GM12865 (cell line): ENCODE measurements at regions not wholly inside any gene's neighbourhood (a gene's known extent, or its start where the extent isn't known, plus 50 kb on each side); places are given as distances from the start of the nearest gene placed in this dataset.
A peak's percentile ranks its signal among the peaks of the same experiment; 100 is the strongest.

Experiments used
- DNase-seq: peaks from one replicate; pipeline ENCODE4 v3.0.0; 2010; ENCODE audit warnings: low read depth
- H3K4me3 ChIP-seq: 2 replicates; pipeline ENCODE4 v1.5.1; 2011; ENCODE audit warnings: mild to moderate bottlenecking, low read depth, low read length, control low read depth
- TF ChIP-seq, protein P1 (sequence below): IDR thresholded peaks from 2 replicates; pipeline ENCODE4 v1.5.1; 2011; ENCODE audit warnings: low read length, control low read depth, low read depth, inconsistent platforms; ENCODE audit not compliant: insufficient read depth; ENCODE audit errors: missing control alignments

DNA sequence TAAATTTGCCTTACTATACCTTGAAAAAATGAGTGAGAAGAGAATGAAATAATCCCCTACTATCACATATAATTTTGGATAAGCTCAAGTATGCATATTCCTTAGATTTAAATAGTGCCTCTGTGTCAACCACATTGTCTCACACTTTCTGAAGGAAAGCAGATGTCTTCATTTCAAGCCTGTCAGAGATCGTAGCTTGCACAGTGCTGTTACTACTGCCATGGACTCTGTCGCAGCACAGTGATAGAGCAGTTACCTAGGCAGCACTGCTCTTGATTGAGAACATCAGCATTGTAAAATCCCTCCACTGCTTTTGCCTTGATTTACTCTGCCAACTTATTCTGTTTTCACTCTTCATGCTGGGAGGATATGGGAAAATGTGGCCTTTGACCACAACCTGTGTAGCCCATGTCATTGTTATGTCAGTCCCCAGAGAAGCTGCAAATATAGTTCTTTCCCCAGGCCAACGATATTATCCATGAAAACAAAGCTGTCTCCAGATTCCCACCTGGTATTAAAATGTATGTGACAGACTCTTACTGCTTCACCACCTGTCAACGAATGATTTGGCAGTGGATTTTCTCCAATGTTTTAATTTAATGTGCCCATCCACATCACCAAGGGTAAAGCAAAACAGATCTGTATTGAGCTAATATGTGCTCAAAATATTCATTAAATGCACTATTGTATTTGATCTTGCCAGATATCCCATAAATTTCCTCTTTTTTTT lies 675.7 kb downstream of the METTL4 start:
- H3K4me3 ChIP-seq, result no peak overlapping the region
- TF ChIP-seq, protein P1, sequence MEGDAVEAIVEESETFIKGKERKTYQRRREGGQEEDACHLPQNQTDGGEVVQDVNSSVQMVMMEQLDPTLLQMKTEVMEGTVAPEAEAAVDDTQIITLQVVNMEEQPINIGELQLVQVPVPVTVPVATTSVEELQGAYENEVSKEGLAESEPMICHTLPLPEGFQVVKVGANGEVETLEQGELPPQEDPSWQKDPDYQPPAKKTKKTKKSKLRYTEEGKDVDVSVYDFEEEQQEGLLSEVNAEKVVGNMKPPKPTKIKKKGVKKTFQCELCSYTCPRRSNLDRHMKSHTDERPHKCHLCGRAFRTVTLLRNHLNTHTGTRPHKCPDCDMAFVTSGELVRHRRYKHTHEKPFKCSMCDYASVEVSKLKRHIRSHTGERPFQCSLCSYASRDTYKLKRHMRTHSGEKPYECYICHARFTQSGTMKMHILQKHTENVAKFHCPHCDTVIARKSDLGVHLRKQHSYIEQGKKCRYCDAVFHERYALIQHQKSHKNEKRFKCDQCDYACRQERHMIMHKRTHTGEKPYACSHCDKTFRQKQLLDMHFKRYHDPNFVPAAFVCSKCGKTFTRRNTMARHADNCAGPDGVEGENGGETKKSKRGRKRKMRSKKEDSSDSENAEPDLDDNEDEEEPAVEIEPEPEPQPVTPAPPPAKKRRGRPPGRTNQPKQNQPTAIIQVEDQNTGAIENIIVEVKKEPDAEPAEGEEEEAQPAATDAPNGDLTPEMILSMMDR, result no peak
- DNase-seq, result no peak

DNA sequence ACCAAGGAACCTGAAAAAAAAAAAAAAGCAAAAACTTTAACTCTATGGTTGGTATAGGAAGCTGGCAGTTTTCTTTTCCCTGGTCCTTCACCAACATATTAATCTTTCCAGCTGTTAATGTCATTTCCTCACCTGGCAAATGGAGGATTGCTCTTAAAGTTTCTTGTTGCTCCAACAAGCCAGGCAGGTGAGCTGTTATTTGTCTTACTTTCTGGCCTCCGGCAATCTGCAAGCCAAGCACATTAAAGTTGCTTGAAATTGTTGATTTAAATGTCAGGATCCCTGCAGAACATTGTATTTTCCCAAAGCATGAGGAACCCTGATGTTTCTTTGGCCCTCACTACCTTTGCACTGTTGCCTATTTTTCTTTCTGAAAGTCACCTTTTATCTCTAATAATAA lies 664.9 kb downstream of the METTL4 start:
- DNase-seq, result no peak
- TF ChIP-seq, protein P1, result no peak
- H3K4me3 ChIP-seq, result no peak overlapping the region

DNA sequence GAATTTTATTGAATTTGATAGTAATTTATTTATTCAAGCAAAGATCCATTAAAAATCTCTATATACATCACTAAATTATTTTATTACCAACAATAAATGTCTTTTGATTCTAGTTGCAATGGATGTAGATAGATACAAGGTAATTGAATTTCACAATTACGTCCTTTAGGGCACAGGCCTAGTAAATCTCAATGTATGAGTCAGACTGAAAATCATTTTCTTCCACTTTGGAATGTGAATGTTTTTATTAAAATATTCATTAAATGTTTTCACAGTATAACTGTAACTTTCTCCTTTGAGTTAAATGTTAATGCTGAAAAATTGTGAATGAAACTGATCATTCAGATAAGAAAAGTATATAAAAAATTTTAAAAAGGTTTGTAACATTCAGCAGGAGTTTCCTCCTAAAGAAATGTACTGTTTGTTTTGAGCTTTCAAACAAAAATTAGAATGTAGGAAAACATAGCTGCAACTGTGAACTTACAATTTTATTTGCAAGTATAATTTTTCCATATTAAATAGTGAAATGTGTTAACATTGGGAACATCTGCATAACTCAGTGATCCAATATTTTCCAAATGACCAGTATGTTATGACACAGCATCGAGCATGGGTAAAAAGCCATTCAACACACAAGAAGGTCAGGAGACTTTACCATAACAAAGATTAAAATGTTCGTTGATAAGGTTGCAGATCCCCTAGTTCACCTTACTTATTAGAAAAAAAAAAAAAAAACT lies 663.7 kb downstream of the METTL4 start:
- no peak overlapping the region for H3K4me3 ChIP-seq
- TF ChIP-seq, protein P1, result no peak
- no peak for DNase-seq

DNA sequence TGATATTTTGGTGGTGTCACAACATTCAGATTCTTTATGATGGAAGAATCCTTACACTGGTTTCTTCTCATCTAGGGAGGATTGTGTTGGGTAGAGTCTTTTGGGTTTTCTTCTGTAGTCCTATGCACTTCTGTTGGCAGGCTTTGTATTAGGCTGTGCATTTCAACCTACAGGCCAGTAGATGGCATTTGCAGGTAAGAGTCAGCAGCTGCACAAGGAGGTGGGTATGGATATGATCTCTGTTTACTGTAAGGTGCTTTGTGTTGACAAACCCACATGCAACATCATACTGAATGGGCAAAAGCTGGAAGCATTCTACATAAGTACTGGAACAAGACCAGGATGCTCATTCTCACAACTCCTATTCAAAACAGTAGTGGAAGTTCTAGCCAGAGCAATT lies 656.8 kb downstream of the METTL4 start:
- DNase-seq, result peak; percentile 17
- TF ChIP-seq, protein P1, result peak; percentile 18
- H3K4me3 ChIP-seq, result no peak overlapping the region

DNA sequence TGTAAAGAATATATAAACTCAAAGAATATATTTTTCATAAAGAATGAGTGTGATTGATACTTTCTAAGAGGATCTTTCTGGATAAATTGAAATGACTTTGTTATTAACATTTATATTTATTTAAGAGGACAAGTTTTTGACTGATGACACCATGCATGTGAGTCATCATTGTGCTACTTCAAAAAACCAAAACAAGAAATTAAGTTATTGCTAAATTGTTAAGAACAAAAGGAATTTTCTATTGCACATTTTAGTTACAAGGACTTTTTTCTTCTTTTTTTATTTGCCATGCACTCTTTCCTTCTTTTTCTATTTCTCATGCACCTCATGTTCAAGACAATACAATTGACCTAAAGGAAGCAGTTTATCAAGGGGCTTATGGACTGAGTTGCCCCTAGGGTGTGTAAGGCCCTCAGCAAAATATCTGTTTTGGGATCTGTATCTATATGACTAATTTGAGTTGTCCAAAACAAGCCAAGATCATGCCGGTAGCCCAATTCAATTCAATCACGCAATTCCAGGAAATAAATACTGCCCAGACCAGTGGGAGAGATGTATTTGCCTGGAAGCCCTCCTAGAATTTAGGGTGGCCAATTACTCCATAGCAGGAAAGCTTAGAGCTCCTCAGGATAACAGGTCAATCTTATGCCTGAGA lies 654.3 kb downstream of the METTL4 start:
- no peak for DNase-seq
- TF ChIP-seq, protein P1, result no peak
- H3K4me3 ChIP-seq, result no peak overlapping the region

DNA sequence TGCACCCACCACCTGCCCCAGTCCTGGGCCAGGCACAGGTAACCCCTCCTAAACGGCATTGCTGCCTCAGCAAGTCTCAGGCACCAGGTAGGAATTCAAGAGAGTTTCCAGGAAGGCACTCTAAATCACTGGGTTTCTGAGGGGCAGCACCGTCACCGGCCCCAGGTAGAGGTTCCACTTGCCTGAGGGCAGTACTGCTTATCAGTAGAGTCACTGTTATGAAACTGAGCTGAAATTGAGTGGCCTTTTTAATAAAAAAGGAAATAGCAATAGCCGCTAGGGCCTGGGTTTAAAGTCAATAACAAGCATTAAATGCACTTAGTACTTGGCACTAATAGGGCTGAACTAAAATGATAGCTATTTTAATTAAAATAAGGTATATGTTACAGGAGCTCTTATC lies 653.7 kb downstream of the METTL4 start:
- no peak overlapping the region for H3K4me3 ChIP-seq
- DNase-seq, result no peak
- TF ChIP-seq, protein P1, result no peak
